Fibroblast of lung (primary cell): ENCODE measurements at regions not wholly inside any gene's neighbourhood (a gene's known extent, or its start where the extent isn't known, plus 50 kb on each side); places are given as distances from the start of the nearest gene placed in this dataset.

Source experiments
- DNase-seq, 2 donors: peaks; one replicate each; pipeline versions ENCODE4 v3.0.0 to v3.0.0-alpha.2; 2010; ENCODE audit warnings: low read depth in 2 of 2
- H2AFZ ChIP-seq: 2 replicates; pipeline ENCODE4 v1.5.1; 2012; ENCODE audit warnings: low read length, control low read depth, inconsistent platforms
- H3K27ac ChIP-seq: 2 replicates; pipeline ENCODE4 v1.5.1; 2011; ENCODE audit warnings: low read length, control low read depth; ENCODE audit not compliant: insufficient read depth
- H3K27me3 ChIP-seq: 2 replicates; pipeline ENCODE4 v1.5.1; 2011; ENCODE audit warnings: mild to moderate bottlenecking, low read length; ENCODE audit not compliant: control insufficient read depth, insufficient read depth
- H3K36me3 ChIP-seq: 2 replicates; pipeline ENCODE4 v1.5.1; 2011; ENCODE audit warnings: low read length; ENCODE audit not compliant: control insufficient read depth, insufficient read depth
- H3K4me1 ChIP-seq: 2 replicates; pipeline ENCODE4 v1.5.1; 2011; ENCODE audit warnings: low read length; ENCODE audit not compliant: control insufficient read depth, insufficient read depth; ENCODE audit errors: extremely low read depth
- H3K4me2 ChIP-seq: 2 replicates; pipeline ENCODE4 v1.5.1; 2011; ENCODE audit warnings: low read length, control low read depth; ENCODE audit not compliant: insufficient read depth; ENCODE audit errors: extremely low read depth
- H3K4me3 ChIP-seq, 4 experiments: fragments of 200-600 bp in 1 of 4; sonication (generic) in 1 of 4; replicated peaks in 1 of 4; 2 replicates each; pipeline ENCODE4 v1.5.1; 2011 to 2016; ENCODE audit warnings: low read length in 4 of 4, low read depth in 3 of 4, mild to moderate bottlenecking in 3 of 4, control low read depth in 2 of 4, inconsistent platforms in 1 of 4, mixed read lengths in 1 of 4; ENCODE audit not compliant: insufficient read depth in 1 of 4; ENCODE audit errors: control extremely low read depth in 1 of 4
- H3K79me2 ChIP-seq: 2 replicates; pipeline ENCODE4 v1.5.1; 2012; ENCODE audit warnings: mild to moderate bottlenecking, low read length, inconsistent platforms; ENCODE audit not compliant: control insufficient read depth, insufficient read depth
- H3K9ac ChIP-seq: 2 replicates; pipeline ENCODE4 v1.5.1; 2011; ENCODE audit warnings: mild to moderate bottlenecking, low read length, control low read depth; ENCODE audit not compliant: insufficient read depth
- H3K9me3 ChIP-seq: 2 replicates; pipeline ENCODE4 v1.5.1; 2012; ENCODE audit warnings: low read depth, low read length; ENCODE audit not compliant: control insufficient read depth, insufficient read depth
- H4K20me1 ChIP-seq: 2 replicates; pipeline ENCODE4 v1.5.1; 2011; ENCODE audit warnings: low read length; ENCODE audit not compliant: control insufficient read depth, insufficient read depth; ENCODE audit errors: extremely low read depth
- EZH2 ChIP-seq: IDR thresholded peaks from 2 replicates; pipeline ENCODE4 v1.5.1; 2012; ENCODE audit warnings: low read length, control low read depth, mild to moderate bottlenecking; ENCODE audit errors: missing control alignments
- TF ChIP-seq, protein P1 (sequence below), 2 donors: IDR thresholded peaks in 1 of 2; conservative IDR thresholded peaks in 1 of 2; 1 replicate in 1 of 2; 2 replicates in 1 of 2; pipeline ENCODE4 v1.5.1; 2011 to 2012; ENCODE audit warnings: low read length in 2 of 2, control low read depth in 1 of 2, inconsistent platforms in 1 of 2, low read depth in 1 of 2, mild to moderate bottlenecking in 1 of 2

DNA sequence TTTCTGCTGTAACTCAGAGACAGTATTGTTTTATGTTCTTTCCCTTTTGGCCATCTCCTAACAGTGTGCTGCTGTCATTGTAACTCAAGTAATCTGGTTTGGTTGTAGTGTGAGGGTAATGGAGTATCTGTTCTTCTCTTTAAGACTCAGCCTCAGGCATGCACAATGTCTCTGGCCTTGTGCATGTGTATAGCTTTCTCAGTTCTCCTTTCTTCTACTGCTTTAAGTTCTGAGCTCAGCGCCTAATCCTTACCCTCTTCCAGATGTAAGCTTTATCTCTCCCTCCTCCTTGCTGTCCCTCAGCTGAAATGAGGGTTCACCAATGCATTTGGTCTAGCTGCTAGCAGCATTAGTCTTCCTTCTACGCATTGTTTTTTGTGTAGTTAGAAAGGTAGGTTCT, 1420.4 kb upstream of the PRMT6 start:
- Histone ChIP-seq H4K20me1 (no peaks in the 10 kb centered on the region), H3K27ac (no peak overlapping the region), H3K4me3 (no peak overlapping the region), H3K79me2 (no peaks in the 10 kb centered on the region), H3K4me1 (no peaks in the 10 kb centered on the region), H3K36me3 (no peaks in the 10 kb centered on the region), H3K4me2 (no peak overlapping the region), H2AFZ (no peak overlapping the region), H3K27me3 (no peaks in the 10 kb centered on the region), H3K9ac (no peak overlapping the region), H3K9me3 (no peaks in the 10 kb centered on the region)
- no peak for TF ChIP-seq EZH2
- DNase-seq, result no peak

- DNase-seq, result no peak
- Histone ChIP-seq H3K36me3 (no peaks in the 10 kb centered on the region), H3K27me3 (no peaks in the 10 kb centered on the region), H3K79me2 (no peaks in the 10 kb centered on the region), H3K9me3 (no peaks in the 10 kb centered on the region), H4K20me1 (no peaks in the 10 kb centered on the region), H3K4me1 (no peaks in the 10 kb centered on the region), H3K27ac (no peak overlapping the region), H3K9ac (no peak overlapping the region), H3K4me2 (no peak overlapping the region), H2AFZ (no peak overlapping the region), H3K4me3 (no peak overlapping the region)
- TF ChIP-seq, protein P1, sequence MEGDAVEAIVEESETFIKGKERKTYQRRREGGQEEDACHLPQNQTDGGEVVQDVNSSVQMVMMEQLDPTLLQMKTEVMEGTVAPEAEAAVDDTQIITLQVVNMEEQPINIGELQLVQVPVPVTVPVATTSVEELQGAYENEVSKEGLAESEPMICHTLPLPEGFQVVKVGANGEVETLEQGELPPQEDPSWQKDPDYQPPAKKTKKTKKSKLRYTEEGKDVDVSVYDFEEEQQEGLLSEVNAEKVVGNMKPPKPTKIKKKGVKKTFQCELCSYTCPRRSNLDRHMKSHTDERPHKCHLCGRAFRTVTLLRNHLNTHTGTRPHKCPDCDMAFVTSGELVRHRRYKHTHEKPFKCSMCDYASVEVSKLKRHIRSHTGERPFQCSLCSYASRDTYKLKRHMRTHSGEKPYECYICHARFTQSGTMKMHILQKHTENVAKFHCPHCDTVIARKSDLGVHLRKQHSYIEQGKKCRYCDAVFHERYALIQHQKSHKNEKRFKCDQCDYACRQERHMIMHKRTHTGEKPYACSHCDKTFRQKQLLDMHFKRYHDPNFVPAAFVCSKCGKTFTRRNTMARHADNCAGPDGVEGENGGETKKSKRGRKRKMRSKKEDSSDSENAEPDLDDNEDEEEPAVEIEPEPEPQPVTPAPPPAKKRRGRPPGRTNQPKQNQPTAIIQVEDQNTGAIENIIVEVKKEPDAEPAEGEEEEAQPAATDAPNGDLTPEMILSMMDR (conservative IDR thresholded peaks at IDR 0.05 in 1 of 2, IDR thresholded peaks at IDR 0.05 in 1 of 2; ENCODE audit: low read depth in 1 of 2, low read length in 2 of 2), result no peak
- TF ChIP-seq EZH2, result no peak
These were observed 1415.1 kb upstream of the PRMT6 start for GRCh38 chr1:105641407-105641806.

DNA sequence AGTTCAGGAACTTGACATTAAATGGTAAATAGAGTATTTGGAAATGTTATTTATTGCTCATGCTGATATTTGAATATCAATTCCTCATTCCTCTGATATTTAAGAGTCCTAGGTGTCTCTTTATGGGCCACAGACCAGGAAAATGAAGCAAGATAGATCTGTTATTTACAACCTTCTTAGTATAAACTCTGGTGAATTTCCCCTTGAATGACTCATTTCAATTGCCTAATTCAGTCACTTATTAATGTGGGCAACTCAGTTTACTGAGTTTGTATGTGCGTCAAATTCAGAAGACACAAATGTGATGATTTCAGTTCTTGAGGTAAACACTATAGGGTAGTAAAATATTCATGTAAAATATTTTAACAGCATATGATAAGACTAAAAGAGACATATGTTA, 1404.4 kb upstream of the PRMT6 start:
- no peak overlapping the region for H3K27ac ChIP-seq
- no peaks in the 10 kb centered on the region for H4K20me1 ChIP-seq
- H3K4me2 ChIP-seq, result no peak overlapping the region
- no peaks in the 10 kb centered on the region for H3K9me3 ChIP-seq
- TF ChIP-seq, protein P1 (conservative IDR thresholded peaks at IDR 0.05 in 1 of 2, IDR thresholded peaks at IDR 0.05 in 1 of 2; ENCODE audit: low read depth in 1 of 2, low read length in 2 of 2), result no peak
- TF ChIP-seq EZH2, result no peak
- DNase-seq, result no peak
- H2AFZ ChIP-seq, result no peak overlapping the region
- no peak overlapping the region for H3K9ac ChIP-seq
- no peak overlapping the region for H3K4me3 ChIP-seq
- H3K79me2 ChIP-seq, result no peaks in the 10 kb centered on the region
- no peaks in the 10 kb centered on the region for H3K4me1 ChIP-seq
- no peaks in the 10 kb centered on the region for H3K36me3 ChIP-seq
- H3K27me3 ChIP-seq, result no peaks in the 10 kb centered on the region
